D341Med (cell line): ENCODE measurements at regions not wholly inside any gene's neighbourhood (a gene's known extent, or its start where the extent isn't known, plus 50 kb on each side); places are given as distances from the start of the nearest gene placed in this dataset.
"Not testable (repeated sequence)": the region's sequence is repeated elsewhere in the genome, so short reads cannot be mapped to it uniquely, and the experiment has no call there.

Experiments used
- DNase-seq: peaks from one replicate; pipeline ENCODE4 v3.0.0; 2012; ENCODE audit warnings: low spot score

- DNase-seq, result peak; percentile 63
Observed at GRCh38 chr6:85015396-85015990, 251.1 kb upstream of the TBX18 start.

- DNase-seq, result no peak
Observed at GRCh38 chr6:85010865-85011264, 246.5 kb upstream of the TBX18 start.

- DNase-seq, result no peak
Observed at GRCh38 chr6:85008296-85009009, 244.1 kb upstream of the TBX18 start.

DNA sequence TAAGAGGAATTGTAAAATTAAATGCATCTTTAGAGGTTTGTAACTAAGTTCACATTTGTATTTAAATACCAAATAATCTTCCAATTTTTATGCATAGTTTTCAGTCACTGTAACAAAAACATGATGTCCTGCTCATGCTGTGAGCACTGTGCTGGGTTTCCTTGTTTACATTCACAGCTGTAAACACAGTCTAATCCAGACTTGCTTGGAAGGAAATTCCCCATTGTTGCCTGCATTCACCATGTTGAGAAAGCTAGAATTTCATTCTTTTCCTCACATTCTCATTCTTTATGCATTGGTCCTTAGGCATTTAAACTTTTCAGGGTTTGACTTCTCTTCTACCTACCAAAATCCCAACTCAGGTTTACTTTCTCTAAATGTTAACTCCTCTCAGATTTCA is 242.0 kb upstream of the TBX18 start:
- no peak for DNase-seq

GRCh38 chr6:85005494-85005893 is 241.1 kb upstream of the TBX18 start:
- no peak for DNase-seq

GRCh38 chr6:85004361-85004995 is 240.1 kb upstream of the TBX18 start:
- DNase-seq, result no peak

- no peak for DNase-seq
Observed at GRCh38 chr6:85002847-85003246, 238.4 kb upstream of the TBX18 start.

GRCh38 chr6:85000001-85000400 is 235.6 kb upstream of the TBX18 start:
- no peak for DNase-seq

- no peak for DNase-seq
Observed at GRCh38 chr6:84998223-84998622, 233.8 kb upstream of the TBX18 start.

DNA sequence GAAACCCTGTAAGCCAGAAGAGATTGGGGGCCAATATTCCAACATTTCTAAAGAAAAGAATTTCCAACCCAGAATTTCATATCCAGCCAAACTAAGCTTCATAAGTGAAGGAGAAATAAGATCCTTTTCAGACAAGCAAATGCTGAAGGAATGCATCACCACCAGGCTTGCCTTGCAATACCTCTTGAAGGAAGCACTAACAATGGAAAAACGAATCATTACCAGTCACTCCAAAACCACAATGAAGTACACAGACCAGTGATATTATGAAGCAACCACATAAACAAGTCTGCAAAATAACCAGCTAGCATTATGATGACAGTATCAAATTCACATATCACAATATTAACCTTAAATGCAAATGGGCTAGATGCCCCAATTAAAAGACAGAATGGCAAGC is 224.4 kb upstream of the TBX18 start:
- not testable (repeated sequence) for DNase-seq

DNA sequence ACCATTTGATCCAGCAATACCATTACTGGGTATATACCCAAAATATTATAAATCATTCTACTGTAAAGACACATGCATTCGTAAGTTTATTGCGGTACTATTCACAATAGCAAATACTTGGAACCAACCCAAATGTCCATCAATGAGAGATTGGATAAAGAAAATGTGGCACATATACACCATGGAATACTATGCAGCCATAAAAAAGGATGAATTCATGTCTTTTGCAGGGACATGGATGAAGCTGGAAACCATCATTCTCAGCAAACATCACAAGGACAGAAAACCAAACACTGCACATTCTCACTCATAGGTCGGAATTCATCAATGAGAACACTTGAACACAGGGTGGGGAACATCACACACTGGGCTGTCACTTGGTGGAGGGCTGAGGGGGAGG is 221.1 kb upstream of the TBX18 start:
- not testable (repeated sequence) for DNase-seq

GRCh38 chr6:84979541-84979940 is 215.1 kb upstream of the TBX18 start:
- no peak for DNase-seq

DNA sequence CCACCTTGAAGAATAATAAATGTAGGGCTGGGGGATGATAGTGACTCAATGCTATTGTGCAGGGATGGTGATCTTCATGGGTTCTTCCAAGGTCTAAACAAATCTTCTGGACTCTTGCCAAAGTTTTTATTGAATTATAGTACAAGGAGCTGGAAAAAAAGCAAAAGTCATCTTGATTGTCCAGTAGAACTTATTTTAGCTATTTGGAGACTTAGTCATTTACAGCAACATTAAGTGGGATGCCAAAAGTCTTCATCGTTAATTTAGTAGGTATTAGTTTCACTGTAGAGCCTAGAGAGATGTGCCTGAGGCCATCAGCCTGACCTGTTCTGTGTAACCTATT is 212.9 kb upstream of the TBX18 start:
- no peak for DNase-seq

GRCh38 chr6:84976526-84977362 is 212.3 kb upstream of the TBX18 start:
- DNase-seq, result no peak

DNA sequence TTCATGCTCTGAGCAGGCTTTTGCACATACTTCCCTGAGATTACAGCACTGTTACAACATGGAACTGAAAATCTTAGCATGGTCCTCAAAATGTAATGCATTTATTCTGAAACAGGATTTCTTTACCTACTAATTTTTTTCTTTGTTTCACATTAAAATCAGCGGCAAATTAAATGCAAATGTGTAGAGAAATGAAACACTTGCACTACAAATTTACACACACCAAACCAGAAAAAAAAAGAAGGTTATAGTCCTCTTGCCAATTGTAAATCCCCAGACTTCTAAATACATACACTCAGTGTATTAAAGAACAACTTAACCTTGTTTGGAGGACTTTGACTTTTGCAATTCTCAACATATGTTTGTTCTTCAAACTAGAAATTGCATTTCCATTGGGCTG is 210.9 kb upstream of the TBX18 start:
- DNase-seq, result no peak

DNA sequence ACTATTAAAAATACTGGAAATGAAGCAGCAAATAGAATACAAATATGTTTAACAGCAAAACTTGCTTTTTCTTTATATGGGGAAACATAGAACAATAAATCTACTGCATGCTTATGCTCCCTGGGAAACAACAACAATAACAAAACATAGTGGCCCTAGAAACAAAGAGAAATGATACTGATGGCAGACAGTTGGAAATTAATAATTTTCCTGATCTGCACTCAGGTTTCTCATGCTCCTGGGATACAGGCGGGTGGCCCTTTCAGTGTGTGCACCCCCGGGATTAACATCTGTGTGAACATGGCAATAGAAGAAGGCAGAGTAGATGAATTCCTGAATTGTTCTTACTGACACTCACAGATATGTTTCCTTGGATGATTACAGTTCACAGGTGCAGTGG is 209.2 kb upstream of the TBX18 start:
- DNase-seq, result no peak

DNA sequence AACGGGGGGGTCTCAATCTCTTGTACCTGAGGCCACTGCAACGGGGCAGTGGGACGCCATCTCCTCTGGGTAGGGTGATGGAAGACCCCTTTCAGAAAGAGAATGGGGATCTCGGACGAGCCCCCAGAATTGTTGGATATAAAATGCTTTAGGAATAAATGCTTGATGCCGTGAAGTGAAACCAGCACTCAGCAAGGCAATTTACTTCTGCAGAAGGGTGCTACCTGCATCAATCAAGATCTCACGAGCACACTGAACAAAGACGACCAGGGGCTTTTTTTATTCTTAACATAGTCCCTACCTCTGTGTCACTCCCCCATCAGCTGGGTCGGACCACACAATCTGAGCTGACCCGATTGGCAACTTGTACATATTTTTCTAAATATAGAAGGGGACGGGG is 203.6 kb upstream of the TBX18 start:
- no peak for DNase-seq

GRCh38 chr6:84967389-84967788 is 203.0 kb upstream of the TBX18 start:
- DNase-seq, result peak; percentile 58

DNA sequence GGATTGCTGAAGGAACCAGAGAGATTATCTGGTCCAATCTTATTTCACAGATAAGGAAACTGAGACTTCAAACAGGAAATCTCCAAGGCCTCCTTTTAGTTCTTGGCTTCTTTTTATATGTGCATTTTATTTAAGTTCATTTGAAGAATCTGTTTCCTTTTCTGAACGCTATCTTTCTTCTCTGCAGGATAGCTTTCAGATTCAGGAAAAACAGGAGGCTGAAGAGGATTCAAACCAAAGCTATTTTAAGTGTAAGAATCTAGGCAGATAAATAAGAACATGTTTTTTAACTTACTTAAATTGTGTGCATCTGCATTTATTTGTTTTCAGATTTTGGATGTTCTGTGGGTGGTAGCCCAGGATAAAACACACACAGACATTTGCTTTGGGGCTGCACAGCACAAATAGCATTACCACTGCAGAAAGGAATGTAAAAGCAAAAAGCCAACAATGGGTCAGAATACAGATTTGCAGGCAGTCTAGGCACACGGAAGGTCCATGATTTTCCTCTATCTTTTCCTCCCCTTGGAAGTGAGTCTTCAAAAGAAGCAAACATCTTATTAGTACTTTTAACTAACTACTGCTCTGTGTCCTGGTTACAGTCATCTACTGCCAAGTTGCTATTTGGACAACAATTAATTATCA is 188.8 kb upstream of the TBX18 start:
- no peak for DNase-seq

DNA sequence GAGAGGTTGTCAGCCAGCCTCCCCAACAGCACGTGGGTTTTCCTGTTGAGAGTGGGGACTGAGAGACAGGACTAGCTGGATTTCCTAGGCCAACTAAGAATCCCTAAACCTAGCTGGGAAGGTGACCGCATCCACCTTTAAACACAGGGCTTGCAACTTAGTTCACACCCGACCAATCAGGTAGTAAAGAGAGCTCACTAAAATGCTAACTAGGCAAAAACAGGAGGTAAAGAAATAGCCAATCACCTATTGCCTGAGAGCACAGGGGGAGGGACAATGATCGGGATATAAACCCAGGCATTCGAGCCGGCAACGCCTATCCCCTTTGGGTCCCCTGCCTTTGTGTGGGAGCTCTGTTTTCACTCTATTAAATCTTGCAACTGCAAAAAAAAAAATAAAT is 180.5 kb upstream of the TBX18 start:
- not testable (repeated sequence) for DNase-seq

DNA sequence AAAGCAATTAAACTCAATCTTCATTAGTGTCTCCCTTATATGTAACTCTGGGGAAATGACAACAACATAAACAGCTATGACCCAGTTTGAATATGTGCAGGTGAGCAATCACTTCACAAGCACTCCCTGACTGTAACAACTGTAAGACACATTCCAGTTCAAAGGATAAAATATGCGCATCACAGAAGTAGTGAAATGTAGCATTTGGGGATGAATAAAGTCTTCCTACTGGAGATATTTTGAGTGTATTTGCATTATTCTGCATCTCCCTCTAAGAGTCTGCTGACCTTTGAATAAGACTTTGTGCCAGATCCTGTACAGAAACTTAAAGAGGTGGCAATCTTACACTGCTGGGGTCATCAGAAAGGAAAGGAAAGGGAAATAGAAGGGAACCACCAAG is 179.5 kb upstream of the TBX18 start:
- DNase-seq, result no peak

DNA sequence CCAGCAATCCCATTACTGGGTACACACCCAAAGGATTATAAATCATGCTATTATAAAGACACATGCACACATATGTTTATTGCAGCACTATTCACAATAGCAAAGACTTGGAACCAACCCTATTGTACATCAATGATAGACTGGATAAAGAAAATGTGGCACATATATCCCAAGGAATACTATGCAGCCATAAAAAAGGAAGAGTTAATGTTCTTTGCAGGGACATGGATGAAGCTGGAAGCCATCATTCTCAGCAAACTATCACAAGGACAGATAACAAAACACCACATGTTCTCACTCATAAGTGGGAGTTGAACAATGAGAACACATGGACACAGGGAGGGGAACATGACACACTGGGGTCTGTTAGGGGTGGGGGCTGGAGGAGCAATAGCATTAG is 177.2 kb upstream of the TBX18 start:
- DNase-seq, result not testable (repeated sequence)
